ENCODE measurements at regions not wholly inside any gene's neighbourhood (a gene's known extent, or its start where the extent isn't known, plus 50 kb on each side); places are given as distances from the start of the nearest gene placed in this dataset.
"Not testable (repeated sequence)": the region's sequence is repeated elsewhere in the genome, so short reads cannot be mapped to it uniquely, and the experiment has no call there.

GRCh38 chr12:3416670-3417069, 74.3 kb upstream of the PRMT8 start:
- intact Hi-C loops (cut with DNase I), result no loop called here
- peak in 1 of 42 donors; percentile 15 for DNase-seq

GRCh38 chr12:3417113-3417512, 73.9 kb upstream of the PRMT8 start:
- DNase-seq, result peak in 1 of 42 donors; percentile 22
- intact Hi-C loops (cut with DNase I), result no loop called here

- intact Hi-C loops (cut with DNase I), result no loop called here
- DNase-seq, result no peak
These were observed 73.0 kb upstream of the PRMT8 start for GRCh38 chr12:3417937-3418462.

GRCh38 chr12:3418609-3419390, 72.2 kb upstream of the PRMT8 start:
- intact Hi-C loops (cut with DNase I), result no loop called here
- DNase-seq, result peak in 1 of 42 donors; percentile 7

GRCh38 chr12:3419558-3419957, 71.4 kb upstream of the PRMT8 start:
- intact Hi-C loops (cut with DNase I), result no loop called here
- peak in 1 of 42 donors; percentile 7 for DNase-seq

- DNase-seq, result no peak
- intact Hi-C loops (cut with DNase I), result no loop called here
These were observed 70.3 kb upstream of the PRMT8 start for GRCh38 chr12:3420693-3421092.

- no peak for DNase-seq
- intact Hi-C loops (cut with DNase I), result no loop called here
These were observed 69.6 kb upstream of the PRMT8 start for GRCh38 chr12:3421191-3421978.

- intact Hi-C loops (cut with DNase I); DNase-seq: not testable (repeated sequence)
These were observed 66.2 kb upstream of the PRMT8 start for GRCh38 chr12:3424796-3425195.

GRCh38 chr12:3427956-3428355, 63.0 kb upstream of the PRMT8 start:
- DNase-seq, result no peak
- intact Hi-C loops (cut with DNase I), result no loop called here

GRCh38 chr12:3428631-3429030, 62.4 kb upstream of the PRMT8 start:
- intact Hi-C loops (cut with DNase I), result no loop called here
- no peak for DNase-seq

- intact Hi-C loops (cut with DNase I), result not testable (repeated sequence)
These were observed 61.5 kb upstream of the PRMT8 start for GRCh38 chr12:3429523-3429922.

GRCh38 chr12:3431686-3432085, 59.3 kb upstream of the PRMT8 start:
- intact Hi-C loops (cut with DNase I), result no loop called here
- no peak for DNase-seq

More at GRCh38 chr12:3429523-3429922, 61.5 kb upstream of the PRMT8 start:
- DNase-seq, result not testable (repeated sequence)

- intact Hi-C loops (cut with DNase I), result no loop called here
- no peak for DNase-seq
These were observed 58.7 kb upstream of the PRMT8 start for GRCh38 chr12:3432176-3432742.

- intact Hi-C loops (cut with DNase I), result no loop called here
- DNase-seq, result no peak
These were observed 58.1 kb upstream of the PRMT8 start for GRCh38 chr12:3432868-3433267.

GRCh38 chr12:3436461-3437065, 54.4 kb upstream of the PRMT8 start:
- intact Hi-C loops (cut with DNase I), result no loop called here
- no peak for DNase-seq

- intact Hi-C loops (cut with DNase I), result no loop called here
- DNase-seq, result no peak
These were observed 53.0 kb upstream of the PRMT8 start for GRCh38 chr12:3437986-3438385.

GRCh38 chr12:3438401-3438800, 52.6 kb upstream of the PRMT8 start:
- intact Hi-C loops (cut with DNase I), result no loop called here
- no peak for DNase-seq
